Activated naive CD4-positive, alpha-beta T cell treated with anti-CD3 and anti-CD28 coated beads, Interleukin-2, amount 50 U/mL, for 72 hours (primary cell): ENCODE measurements at regions not wholly inside any gene's neighbourhood (a gene's known extent, or its start where the extent isn't known, plus 50 kb on each side); places are given as distances from the start of the nearest gene placed in this dataset.

ENCODE experiments used
- ATAC-seq, 2 donors: fragments of 150-1000 bp; cut with Tn5 transposase; 2 replicates each; pipeline ENCODE4 v1.10.0; 2021; ENCODE audit warnings: mild to moderate bottlenecking in 2 of 2, moderate library complexity in 2 of 2
- DNase-seq, 2 donors: peaks; one replicate each; pipeline ENCODE4 v3.0.0; 2021 to 2022; ENCODE audit warnings: low spot score in 2 of 2
- H3K27ac Mint-ChIP-seq, 2 donors: one replicate each; pipeline ENCODE4 v1.8.0; 2022; ENCODE audit warnings: mild to moderate bottlenecking in 2 of 2, mixed read lengths in 2 of 2
- H3K36me3 Mint-ChIP-seq, 2 donors: one replicate each; pipeline ENCODE4 v1.8.0; 2022; ENCODE audit warnings: mixed read lengths in 2 of 2
- H3K9me3 Mint-ChIP-seq, 2 donors: one replicate each; pipeline ENCODE4 v1.8.0; 2022; ENCODE audit warnings: mixed read lengths in 2 of 2

DNA sequence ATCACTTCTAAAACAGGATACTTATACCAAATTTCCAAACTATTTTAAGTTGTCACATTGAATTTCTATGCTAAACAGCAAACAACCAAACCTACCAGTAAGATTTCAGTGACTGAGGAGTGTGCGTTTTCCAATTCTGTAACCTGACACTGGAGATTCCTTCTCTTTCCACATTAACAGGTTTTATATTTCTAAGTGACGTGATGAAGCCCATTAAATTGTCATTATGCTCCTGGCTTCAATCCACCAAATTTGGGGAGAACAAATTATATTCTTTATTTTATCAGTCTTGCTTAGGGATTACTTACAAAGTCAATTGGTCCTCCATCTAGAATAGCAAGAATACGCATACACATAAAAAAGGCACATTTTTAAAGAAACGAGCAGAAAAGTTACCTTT, 764.8 kb upstream of the NR2F2 start:
- no peak overlapping the region for H3K27ac Mint-ChIP-seq
- peaks cover 2 to 12% of the 10 kb centered on the region in 2 donors for H3K9me3 Mint-ChIP-seq
- DNase-seq, result no peak
- no peak for ATAC-seq
- no peaks in the 10 kb centered on the region for H3K36me3 Mint-ChIP-seq

DNA sequence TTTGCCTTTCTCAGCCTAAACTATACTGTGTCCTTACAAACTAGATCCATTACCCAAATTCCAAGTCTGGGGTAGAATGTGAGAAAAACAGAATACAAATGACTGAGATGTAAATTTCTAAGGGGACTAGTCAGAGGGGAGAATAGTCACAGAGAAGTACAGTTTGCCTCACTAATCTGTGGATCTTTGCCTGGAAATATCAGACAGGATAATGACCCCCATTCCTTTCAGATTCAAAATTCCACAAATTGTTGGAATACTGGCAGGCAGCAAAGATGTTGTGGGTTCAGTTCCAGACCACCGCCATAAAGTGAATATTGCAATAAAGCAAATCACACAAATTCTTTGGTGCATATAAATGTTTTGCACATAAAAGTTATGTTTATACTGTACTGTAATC, 762.8 kb upstream of the NR2F2 start:
- DNase-seq (no peak), ATAC-seq (no peak)
- H3K27ac Mint-ChIP-seq, result no peak overlapping the region
- peaks cover 0 to 6% of the 10 kb centered on the region in 2 donors for H3K36me3 Mint-ChIP-seq
- peaks cover 2 to 20% of the 10 kb centered on the region in 2 donors for H3K9me3 Mint-ChIP-seq

DNA sequence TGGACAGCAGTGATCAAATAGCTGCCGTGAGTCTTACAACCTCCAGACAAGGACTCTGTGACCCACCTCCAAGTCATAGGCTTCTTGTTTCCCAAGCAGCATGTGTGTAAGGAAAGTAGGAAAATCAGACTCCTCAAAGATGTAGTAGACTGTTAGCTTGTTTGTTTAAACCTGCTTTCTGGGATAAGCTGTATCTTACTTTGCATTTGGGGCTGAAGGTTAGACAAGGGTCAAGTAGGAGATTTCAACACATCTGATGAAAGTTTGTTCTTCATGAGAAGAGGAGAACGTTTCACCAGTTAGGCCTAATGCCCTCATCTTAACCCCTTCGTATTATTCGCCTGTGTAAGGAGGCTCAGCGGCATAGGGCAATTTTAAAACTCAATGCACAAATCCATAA, 756.4 kb upstream of the NR2F2 start:
- ATAC-seq, result no peak
- no peak for DNase-seq
- Mint-ChIP-seq H3K36me3 (peaks cover 6 to 8% of the 10 kb centered on the region in 2 donors), H3K27ac (no peak overlapping the region), H3K9me3 (peaks cover 2 to 18% of the 10 kb centered on the region in 2 donors)

DNA sequence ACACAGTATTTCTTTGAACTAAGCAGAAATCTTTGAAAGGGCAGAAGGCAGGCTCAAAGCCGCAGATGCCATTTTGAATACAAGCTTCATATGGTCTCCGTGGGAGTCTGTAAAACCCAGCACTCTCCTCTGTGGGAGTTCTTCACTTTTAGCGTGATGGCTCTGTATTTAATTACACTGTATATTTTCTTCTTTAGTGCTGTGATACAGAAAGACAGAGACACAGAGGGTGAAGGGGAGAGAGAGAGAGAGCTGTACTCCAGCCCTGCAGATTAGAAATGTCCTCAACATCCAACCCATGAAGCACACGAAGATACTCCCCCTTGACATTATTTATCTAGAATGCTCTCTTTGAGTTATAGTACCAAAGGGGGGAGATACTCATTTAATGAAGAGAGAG, 752.6 kb upstream of the NR2F2 start:
- Mint-ChIP-seq H3K27ac (no peak overlapping the region), H3K9me3 (peaks cover 0 to under 1% of the 10 kb centered on the region in 2 donors), H3K36me3 (peaks cover 0 to 8% of the 10 kb centered on the region in 2 donors)
- ATAC-seq, result no peak
- DNase-seq, result no peak

DNA sequence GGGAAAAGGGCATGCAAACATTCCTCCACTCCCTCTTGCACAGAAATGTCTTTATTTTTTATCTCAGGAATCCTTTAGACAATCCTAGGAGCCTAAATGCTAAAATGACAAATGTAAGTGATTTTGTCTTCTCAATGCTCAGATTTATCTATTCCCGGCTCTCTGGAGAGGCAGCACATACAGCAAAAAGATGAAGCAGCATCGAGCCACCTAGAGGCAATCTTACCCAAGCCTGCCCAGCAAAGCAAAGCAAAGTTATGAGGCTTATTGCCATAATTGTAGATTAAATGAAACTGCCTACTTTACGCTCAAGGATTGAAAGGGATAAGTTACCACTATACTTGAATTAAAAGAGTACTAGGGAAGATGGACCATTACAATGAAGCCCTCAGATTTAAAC, 750.4 kb upstream of the NR2F2 start:
- peaks cover 0 to 8% of the 10 kb centered on the region in 2 donors for H3K36me3 Mint-ChIP-seq
- no peak overlapping the region for H3K27ac Mint-ChIP-seq
- ATAC-seq (no peak), DNase-seq (no peak)
- H3K9me3 Mint-ChIP-seq, result peaks cover 8 to 10% of the 10 kb centered on the region in 2 donors

DNA sequence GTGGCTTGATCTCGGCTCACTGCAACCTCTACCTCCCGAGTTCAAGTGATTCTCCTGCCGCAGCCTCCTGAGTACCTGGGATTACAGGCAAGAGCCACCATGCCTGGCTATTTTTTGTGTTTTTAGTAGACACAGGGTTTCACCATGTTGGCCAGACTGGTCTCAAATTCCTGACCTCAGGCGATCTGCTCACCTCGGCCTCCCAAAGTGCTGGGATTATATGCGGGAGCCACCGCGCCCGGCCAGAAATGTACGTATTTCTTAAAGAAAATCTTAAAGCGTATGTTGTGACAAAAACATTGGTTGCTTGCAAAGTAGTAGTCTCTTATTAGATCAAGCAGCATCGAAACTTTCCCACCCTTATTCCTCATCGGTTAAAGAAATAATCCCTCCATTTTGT, 748.9 kb upstream of the NR2F2 start:
- H3K27ac Mint-ChIP-seq, result no peak overlapping the region
- ATAC-seq (no peak), DNase-seq (no peak)
- H3K36me3 Mint-ChIP-seq, result peaks cover 0 to 8% of the 10 kb centered on the region in 2 donors
- peaks cover 10 to 13% of the 10 kb centered on the region in 2 donors for H3K9me3 Mint-ChIP-seq

DNA sequence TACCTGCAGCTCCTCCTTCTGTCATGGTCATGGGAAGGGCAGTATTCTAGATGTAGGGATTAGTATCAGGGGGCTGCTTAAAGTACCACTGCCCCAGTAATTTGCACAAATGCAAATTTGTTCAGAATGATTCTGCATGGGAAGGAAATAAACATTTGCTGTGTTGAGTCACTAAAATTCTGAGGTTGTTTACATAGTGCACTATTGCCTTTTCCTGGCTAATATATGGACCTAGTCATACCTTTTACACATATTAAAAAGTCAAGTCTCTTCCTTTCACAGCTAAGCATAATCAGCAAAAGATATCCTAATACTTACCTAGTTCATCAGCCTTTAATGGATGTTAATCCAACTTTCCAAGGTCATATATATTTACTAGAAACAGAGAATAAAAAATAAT, 746.4 kb upstream of the NR2F2 start:
- Mint-ChIP-seq H3K36me3 (no peaks in the 10 kb centered on the region), H3K9me3 (peaks cover 10 to 18% of the 10 kb centered on the region in 2 donors), H3K27ac (no peak overlapping the region)
- ATAC-seq (no peak), DNase-seq (no peak)

DNA sequence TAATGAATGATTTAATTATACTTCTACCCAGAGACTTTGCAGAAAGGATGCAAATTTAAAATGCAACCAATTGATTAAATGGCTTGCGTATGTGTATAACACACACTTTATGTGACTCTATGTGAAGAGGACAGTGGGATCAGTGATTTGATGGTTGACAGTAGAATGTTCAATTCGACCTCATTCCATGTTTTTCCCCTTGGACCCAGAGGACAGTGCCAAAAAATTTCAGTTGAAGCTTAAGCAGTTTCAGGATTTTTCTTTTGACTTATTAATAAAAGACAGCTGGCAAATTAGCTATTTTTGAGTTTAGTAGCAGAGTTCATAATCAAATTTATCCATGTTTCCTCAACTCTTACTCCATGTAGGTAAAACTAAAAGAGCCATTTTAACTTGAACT, 742.4 kb upstream of the NR2F2 start:
- DNase-seq, result no peak

DNA sequence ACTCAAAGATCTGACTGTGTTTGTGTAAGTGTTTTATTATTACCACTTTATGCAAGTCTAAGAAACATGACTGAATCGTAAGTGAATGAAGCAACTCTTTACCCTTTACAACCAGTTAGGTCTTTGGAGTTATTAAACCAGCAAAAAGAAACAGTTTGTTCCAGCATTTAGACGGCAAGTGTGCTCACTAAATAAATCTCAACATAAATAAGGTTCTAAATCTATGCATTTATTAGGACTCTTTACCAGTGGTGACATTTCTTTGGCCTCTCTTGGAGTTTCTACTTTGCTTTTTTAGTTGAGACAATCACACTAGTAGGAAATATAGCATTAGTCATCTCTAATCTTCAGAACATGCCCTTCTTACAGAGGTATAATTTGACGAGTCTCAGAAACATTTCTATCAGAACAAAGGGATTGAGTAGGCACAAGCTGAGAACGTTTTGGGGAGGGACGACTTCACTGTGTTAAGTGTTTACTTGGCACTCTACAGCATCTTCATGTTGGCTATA, 739.9 kb upstream of the NR2F2 start:
- no peak for DNase-seq
- peak in 1 of 2 donors; percentile 79 for ATAC-seq
- Mint-ChIP-seq H3K9me3 (peaks cover 0 to 5% of the 10 kb centered on the region in 2 donors), H3K36me3 (no peaks in the 10 kb centered on the region), H3K27ac (no peak overlapping the region)

More for the DNA sequence above, 742.4 kb upstream of the NR2F2 start:
- H3K9me3 Mint-ChIP-seq, result peaks cover 10 to 18% of the 10 kb centered on the region in 2 donors
- H3K27ac Mint-ChIP-seq, result no peak overlapping the region
- no peak for ATAC-seq
- no peaks in the 10 kb centered on the region for H3K36me3 Mint-ChIP-seq

DNA sequence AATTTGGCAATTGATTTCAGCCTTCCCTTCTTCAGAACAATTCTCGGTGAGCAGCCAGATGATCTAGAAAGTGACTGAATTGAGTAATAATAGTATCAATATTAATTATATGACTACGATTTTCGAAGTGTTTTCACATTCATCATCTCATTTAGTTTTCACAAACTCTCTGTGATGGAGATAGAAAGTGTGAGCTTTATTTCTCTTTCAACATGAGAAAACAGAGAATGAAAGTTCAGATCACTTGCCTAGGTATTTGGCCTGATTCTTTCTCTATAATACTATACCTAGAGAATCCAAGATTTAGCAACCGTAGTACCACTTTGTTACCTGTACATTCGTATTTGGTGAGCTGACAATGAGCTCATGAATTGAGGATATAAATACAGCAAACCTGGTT, 739.2 kb upstream of the NR2F2 start:
- H3K36me3 Mint-ChIP-seq, result no peaks in the 10 kb centered on the region
- DNase-seq (no peak), ATAC-seq (peak in 1 of 2 donors; percentile 87)
- H3K9me3 Mint-ChIP-seq, result peaks cover 0 to 5% of the 10 kb centered on the region in 2 donors
- H3K27ac Mint-ChIP-seq, result no peak overlapping the region

DNA sequence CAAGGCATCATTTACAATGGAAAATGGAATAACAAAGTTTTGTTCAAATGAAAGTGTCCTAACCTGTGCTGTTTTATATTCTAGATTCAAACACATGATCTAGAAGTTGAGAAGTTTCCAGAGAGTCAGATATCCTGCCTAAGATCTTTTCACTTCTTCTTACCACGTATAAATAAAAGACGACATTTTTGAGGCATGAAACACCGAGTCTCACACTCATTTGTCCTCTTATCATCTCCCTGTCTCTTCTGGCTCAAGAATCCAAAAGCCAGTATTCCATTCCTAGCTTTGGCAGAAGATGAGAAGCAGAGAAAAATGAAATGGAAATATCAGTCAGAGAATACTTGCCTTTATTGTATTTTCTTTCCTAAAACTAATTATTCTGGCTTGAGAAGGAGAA, 738.6 kb upstream of the NR2F2 start:
- H3K27ac Mint-ChIP-seq, result no peak overlapping the region

DNA sequence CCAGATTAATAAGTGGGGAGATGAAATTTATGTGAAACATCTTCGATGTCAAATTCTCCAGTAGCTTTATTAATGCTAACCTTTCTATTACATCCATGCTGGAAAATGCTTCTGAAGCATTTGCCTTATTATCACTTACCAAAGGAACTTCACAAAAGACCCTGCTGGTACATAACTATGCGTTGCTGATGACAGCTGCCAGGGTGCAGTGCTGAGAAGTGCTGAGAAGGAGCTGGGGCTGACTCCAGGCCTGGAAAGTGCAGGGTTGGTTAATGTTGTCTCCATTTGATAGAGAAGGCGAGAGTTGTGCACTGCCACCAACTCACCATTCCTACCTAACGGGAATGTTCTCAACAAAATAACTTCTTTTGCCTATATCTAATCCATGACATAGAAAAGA, 736.0 kb upstream of the NR2F2 start:
- Mint-ChIP-seq H3K27ac (no peak overlapping the region), H3K9me3 (no peaks in the 10 kb centered on the region), H3K36me3 (no peaks in the 10 kb centered on the region)
- ATAC-seq (no peak), DNase-seq (no peak)

More for the DNA sequence above, 738.6 kb upstream of the NR2F2 start:
- DNase-seq (no peak), ATAC-seq (no peak)
- H3K9me3 Mint-ChIP-seq, result peaks cover 0 to 5% of the 10 kb centered on the region in 2 donors
- H3K36me3 Mint-ChIP-seq, result no peaks in the 10 kb centered on the region

DNA sequence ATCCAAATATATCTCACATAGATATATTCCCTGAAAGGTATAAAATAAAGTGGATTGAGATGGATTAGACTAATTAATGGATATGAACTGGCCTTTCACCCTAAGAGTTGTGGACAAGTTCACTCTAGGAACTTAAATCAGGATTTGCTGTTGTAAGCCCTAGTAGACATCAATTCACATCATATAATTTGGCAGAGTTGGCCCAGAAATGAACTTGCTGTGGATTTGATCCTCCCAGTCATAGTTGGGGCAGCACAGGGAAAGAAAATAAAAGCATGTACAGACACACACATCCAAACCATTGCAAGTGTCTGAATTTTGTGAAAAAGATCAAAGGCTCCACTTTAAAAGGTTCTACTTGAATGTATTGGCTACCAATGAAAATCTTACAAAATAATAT, 734.7 kb upstream of the NR2F2 start:
- ATAC-seq, result no peak
- Mint-ChIP-seq H3K9me3 (no peaks in the 10 kb centered on the region), H3K27ac (no peak overlapping the region), H3K36me3 (no peaks in the 10 kb centered on the region)
- DNase-seq, result no peak

DNA sequence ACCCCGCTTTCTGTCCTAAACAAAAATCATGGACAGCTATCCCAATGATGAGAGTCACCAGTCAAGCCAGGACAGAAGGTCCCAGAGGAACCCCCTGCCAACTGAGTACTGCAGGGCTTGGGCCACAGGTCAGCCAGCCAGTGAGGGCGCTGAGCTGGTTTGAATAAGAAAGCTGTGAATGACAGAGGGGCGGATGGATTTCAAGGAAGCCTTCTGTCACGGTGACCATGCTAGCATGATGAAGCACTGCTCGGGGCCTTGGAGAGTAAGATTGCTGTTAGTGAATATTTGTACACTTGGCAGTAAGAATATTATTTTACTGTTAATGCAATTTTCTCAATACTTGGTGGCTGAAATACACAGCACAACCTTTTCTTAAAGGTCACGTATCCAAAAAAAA, 734.0 kb upstream of the NR2F2 start:
- Mint-ChIP-seq H3K36me3 (no peaks in the 10 kb centered on the region), H3K27ac (no peak overlapping the region), H3K9me3 (no peaks in the 10 kb centered on the region)
- no peak for ATAC-seq
- no peak for DNase-seq

DNA sequence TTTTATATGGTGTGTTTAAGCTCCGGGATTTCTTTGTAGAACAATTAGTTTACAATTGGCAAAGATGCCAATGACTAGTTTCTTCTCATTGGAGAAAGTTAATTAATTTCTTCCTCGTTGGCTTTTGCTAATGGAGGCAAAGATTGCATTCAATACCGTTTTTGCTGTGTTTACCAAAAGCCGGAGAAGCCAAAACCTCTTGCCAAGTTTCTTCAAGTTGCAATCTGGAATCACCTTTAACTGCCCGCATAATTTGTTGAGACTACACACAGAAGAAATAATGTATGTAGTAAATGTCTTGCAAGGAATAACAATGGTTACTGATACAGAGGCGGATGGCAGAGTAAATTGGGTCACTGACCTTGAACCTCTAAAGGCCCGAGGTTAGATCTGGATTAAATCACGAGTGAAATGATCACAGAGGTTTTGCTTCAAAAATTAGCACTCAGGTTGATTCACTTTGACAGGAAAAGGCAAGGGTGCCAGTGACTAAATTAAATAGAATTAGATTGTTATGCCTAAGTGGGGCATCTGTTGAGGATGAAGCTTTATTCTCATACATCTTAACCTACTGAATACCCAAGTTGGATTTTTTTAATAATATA, 732.1 kb upstream of the NR2F2 start:
- no peaks in the 10 kb centered on the region for H3K36me3 Mint-ChIP-seq
- DNase-seq (no peak), ATAC-seq (no peak)
- no peaks in the 10 kb centered on the region for H3K9me3 Mint-ChIP-seq
- H3K27ac Mint-ChIP-seq, result no peak overlapping the region

DNA sequence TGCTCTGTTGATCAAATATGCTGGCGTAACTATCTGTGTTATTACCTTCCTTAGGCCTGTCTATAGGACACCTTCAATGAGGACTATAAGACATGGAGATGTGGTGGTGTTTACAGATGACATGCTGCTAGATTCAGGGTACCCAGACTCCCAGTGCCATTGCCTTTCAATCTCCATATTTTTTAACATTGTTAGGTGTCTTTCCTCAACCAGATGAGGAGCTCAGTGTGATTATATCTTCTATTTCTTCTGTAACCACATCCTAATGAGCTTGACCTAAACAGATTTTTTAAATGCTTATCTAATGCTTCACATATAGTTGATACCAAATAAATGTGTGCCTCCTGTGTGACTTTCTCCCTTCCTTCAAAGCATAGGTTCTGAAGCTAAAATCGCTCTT, 730.1 kb upstream of the NR2F2 start:
- Mint-ChIP-seq H3K27ac (no peak overlapping the region), H3K36me3 (no peaks in the 10 kb centered on the region), H3K9me3 (no peaks in the 10 kb centered on the region)
- ATAC-seq (no peak), DNase-seq (no peak)

DNA sequence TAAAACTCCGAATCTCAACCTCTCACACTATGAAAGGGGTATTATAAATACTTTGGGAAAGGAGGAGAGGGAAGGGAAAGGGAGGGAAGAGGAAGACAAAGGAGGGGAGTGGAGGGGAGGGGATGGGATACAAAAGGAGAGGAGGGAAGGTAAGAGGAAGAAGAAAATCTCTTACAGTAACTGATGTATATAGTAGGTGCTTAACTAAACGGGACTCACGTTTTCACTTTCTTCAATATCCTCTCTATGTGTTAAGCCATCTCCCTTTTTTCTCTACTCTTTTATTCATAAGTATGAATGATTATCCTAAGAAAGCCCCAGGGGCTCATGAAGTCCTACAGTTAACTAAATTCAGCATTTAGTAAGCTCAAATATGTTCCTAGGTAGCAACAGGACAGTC, 729.6 kb upstream of the NR2F2 start:
- DNase-seq (no peak), ATAC-seq (no peak)
- no peak overlapping the region for H3K27ac Mint-ChIP-seq
- no peaks in the 10 kb centered on the region for H3K36me3 Mint-ChIP-seq
- no peaks in the 10 kb centered on the region for H3K9me3 Mint-ChIP-seq

DNA sequence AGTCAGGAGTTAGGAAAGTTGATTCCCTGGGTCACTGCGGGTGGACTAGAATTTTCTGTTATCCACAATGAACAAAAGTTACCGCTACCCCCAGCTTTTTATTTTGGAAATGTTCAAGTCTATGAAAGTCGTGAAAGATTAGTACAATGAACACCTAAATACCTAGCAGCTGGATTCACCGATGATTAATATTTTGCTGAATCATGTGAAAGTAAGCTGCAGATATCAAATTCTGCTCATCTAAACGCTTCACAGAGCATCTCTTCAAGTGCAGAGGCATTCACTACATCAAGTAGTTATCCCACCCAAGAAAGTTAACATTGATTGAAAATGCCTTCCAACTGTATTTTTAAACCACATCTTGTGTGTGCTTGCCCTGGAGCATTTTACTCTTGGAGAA, 729.0 kb upstream of the NR2F2 start:
- DNase-seq (no peak), ATAC-seq (no peak)
- H3K36me3 Mint-ChIP-seq, result no peaks in the 10 kb centered on the region
- no peak overlapping the region for H3K27ac Mint-ChIP-seq
- no peaks in the 10 kb centered on the region for H3K9me3 Mint-ChIP-seq
